ENCODE measurements at regions not wholly inside any gene's neighbourhood (a gene's known extent, or its start where the extent isn't known, plus 50 kb on each side); places are given as distances from the start of the nearest gene placed in this dataset.

DNA sequence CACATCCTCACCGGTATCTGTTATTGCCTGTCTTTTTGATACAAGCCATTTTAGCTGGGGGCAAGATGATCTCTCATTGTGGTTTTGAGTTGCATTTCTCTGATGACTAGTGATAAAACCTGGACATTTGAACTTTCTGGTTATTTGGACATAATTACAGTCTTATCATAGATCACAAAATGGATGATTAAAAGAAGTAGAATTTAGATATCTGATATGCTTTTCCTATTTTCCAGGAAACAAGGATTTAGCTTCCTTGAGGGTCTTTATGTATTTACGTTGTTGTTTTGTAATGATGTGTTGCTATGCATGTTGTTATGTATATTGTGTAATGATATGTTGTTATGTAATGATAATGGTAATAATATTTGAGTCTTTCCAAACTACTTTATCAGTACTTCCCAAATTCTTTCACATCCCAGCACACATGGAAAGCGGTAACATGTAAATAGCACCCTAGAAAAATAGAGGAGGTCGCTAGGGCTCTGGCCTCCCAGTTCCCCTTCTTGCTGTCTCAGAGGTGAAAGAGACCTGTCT is 53.8 kb downstream of the GJD2 start:
- TF ChIP-seq, protein P1, sequence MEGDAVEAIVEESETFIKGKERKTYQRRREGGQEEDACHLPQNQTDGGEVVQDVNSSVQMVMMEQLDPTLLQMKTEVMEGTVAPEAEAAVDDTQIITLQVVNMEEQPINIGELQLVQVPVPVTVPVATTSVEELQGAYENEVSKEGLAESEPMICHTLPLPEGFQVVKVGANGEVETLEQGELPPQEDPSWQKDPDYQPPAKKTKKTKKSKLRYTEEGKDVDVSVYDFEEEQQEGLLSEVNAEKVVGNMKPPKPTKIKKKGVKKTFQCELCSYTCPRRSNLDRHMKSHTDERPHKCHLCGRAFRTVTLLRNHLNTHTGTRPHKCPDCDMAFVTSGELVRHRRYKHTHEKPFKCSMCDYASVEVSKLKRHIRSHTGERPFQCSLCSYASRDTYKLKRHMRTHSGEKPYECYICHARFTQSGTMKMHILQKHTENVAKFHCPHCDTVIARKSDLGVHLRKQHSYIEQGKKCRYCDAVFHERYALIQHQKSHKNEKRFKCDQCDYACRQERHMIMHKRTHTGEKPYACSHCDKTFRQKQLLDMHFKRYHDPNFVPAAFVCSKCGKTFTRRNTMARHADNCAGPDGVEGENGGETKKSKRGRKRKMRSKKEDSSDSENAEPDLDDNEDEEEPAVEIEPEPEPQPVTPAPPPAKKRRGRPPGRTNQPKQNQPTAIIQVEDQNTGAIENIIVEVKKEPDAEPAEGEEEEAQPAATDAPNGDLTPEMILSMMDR (IDR thresholded peaks at IDR 0.05; ENCODE audit: insufficient read depth, low read length, poor library complexity, severe bottlenecking), result no peak
- Histone ChIP-seq H3K36me3 (ENCODE audit: control insufficient read depth, insufficient read depth, low read length) (no peaks in the 10 kb centered on the region), H3K4me3 (replicated peaks; ENCODE audit: low read depth, low read length) (no peak overlapping the region), H3K27me3 (replicated peaks; ENCODE audit: control insufficient read depth, insufficient read depth, low read length) (no peaks in the 10 kb centered on the region; the same call in none of the 2 replicates)
- no peak for DNase-seq (ENCODE audit: extremely low read depth, insufficient read length)

DNA sequence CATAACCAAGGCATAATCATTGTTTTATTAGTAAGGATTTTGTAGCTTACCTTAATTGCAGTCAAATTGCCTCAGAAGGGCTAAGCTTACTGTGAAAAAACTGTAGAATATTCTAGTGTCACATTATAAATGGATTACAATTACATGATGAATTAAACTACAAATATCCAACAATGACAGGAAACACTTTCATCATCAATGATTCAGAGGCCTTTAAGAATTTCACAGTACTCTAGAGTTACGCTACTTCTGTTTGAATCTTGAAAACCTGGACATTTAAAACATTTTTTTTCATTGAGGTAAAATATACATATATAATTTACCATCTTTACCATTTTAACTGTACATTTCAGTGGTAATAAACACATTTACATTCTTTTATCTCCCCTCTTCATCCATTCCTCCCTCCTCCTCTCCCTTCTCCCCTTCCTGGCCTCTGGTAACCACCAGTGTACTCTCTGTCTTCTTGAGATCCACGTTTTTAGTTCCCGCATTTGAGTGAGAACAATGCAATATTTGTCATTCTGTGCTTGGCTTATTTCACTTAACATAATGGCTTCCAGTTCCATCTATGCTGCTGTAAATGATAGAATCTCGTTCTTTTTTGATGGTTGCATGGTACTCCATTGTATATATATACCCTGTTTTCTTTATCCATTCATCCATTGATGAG is 54.7 kb downstream of the GJD2 start:
- no peak for DNase-seq (ENCODE audit: extremely low read depth, insufficient read length)
- H3K27me3 ChIP-seq (replicated peaks; ENCODE audit: control insufficient read depth, insufficient read depth, low read length), result no peaks in the 10 kb centered on the region
- TF ChIP-seq, protein P1 (IDR thresholded peaks at IDR 0.05; ENCODE audit: insufficient read depth, low read length, poor library complexity, severe bottlenecking), result no peak
- H3K4me3 ChIP-seq (replicated peaks; ENCODE audit: low read depth, low read length), result no peak overlapping the region
- no peaks in the 10 kb centered on the region for H3K36me3 ChIP-seq (ENCODE audit: control insufficient read depth, insufficient read depth, low read length)

- DNase-seq (ENCODE audit: extremely low read depth, insufficient read length), result no peak
- TF ChIP-seq, protein P1 (IDR thresholded peaks at IDR 0.05; ENCODE audit: insufficient read depth, low read length, poor library complexity, severe bottlenecking), result no peak
- Histone ChIP-seq H3K4me3 (replicated peaks; ENCODE audit: low read depth, low read length) (no peak overlapping the region), H3K36me3 (ENCODE audit: control insufficient read depth, insufficient read depth, low read length) (no peaks in the 10 kb centered on the region), H3K27me3 (replicated peaks; ENCODE audit: control insufficient read depth, insufficient read depth, low read length) (no peaks in the 10 kb centered on the region)
These were observed 58.3 kb downstream of the GJD2 start for GRCh38 chr15:34696506-34696905.

DNA sequence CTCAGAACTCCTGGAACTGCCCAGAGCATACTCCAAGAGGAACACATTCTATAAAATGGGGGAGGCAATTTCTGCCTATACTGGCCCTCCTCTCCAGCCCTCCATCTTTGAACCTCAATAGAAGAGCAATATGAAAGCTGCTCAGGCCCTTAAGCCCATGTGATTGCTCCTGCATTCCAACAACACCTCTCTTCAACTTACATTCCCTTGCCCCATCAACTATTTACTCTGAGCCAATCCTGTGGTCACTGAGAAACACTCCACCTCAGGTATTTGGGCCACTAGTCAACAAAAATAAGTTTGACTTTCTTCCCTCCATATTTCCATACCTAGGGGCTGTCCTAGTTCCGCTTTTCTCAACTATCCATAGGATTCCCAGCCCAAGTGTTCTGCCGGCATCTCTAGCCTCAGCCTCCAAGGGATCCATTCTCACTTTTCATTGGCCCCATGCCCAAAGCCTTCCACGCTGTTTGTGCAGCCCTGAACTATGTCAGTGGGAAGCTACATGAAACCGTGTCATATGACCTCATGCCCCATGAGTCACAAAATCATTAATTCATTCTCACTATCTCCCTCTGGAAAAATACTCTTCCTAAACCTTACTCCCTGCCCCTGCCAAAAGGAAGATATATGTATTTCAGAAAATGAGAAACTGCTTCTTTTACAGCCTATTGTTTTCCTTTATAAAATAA is 61.6 kb downstream of the GJD2 start:
- DNase-seq (ENCODE audit: extremely low read depth, insufficient read length), result no peak
- Histone ChIP-seq H3K36me3 (ENCODE audit: control insufficient read depth, insufficient read depth, low read length) (no peaks in the 10 kb centered on the region), H3K4me3 (replicated peaks; ENCODE audit: low read depth, low read length) (no peak overlapping the region), H3K27me3 (replicated peaks; ENCODE audit: control insufficient read depth, insufficient read depth, low read length) (no peaks in the 10 kb centered on the region)
- TF ChIP-seq, protein P1 (IDR thresholded peaks at IDR 0.05; ENCODE audit: insufficient read depth, low read length, poor library complexity, severe bottlenecking), result no peak

DNA sequence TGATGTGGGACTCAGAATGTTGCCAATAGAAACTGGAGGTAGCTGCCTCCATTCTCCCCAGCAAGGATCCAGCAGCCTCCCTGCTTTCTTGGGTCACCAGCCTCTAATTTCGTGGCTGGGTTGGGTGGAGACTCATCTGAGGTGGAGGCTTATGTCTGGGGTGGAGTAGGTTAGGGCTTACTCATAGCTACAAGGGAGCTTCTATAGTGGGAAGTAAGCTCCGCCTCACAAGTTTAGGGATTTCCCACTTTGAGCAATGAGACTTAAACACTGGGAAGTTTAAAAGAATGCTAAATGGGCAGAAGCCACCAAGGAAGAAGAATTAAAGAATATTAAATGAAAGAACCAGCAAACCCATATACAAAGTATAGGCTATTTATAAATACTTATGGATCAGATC is 63.8 kb downstream of the GJD2 start:
- TF ChIP-seq, protein P1 (IDR thresholded peaks at IDR 0.05; ENCODE audit: insufficient read depth, low read length, poor library complexity, severe bottlenecking), result no peak
- Histone ChIP-seq H3K27me3 (replicated peaks; ENCODE audit: control insufficient read depth, insufficient read depth, low read length) (no peaks in the 10 kb centered on the region), H3K36me3 (ENCODE audit: control insufficient read depth, insufficient read depth, low read length) (no peaks in the 10 kb centered on the region), H3K4me3 (replicated peaks; ENCODE audit: low read depth, low read length) (no peak overlapping the region)
- no peak for DNase-seq (ENCODE audit: extremely low read depth, insufficient read length)
